NCI-H2196 treated with DMSO at 0.1 percent for 48 hours (cell line): ENCODE measurements at regions not wholly inside any gene's neighbourhood (a gene's known extent, or its start where the extent isn't known, plus 50 kb on each side); places are given as distances from the start of the nearest gene placed in this dataset.

Experiments
- DNase-seq: peaks from one replicate; lab custom pipeline; 2025; ENCODE audit not compliant: unreplicated experiment; lab: John Stamatoyannopoulos, UW

- no peak for DNase-seq
These were observed 114.0 kb upstream of the HDGFL1 start for GRCh38 chr6:22455378-22455777.

- DNase-seq, result no peak
These were observed 111.4 kb upstream of the HDGFL1 start for GRCh38 chr6:22457996-22458395.

GRCh38 chr6:22466665-22467245 lies 102.6 kb upstream of the HDGFL1 start:
- DNase-seq, result no peak

- DNase-seq, result no peak
These were observed 101.7 kb upstream of the HDGFL1 start for GRCh38 chr6:22467645-22468044.

- DNase-seq, result no peak
These were observed 101.0 kb upstream of the HDGFL1 start for GRCh38 chr6:22468256-22468965.

- DNase-seq, result no peak
These were observed 98.8 kb upstream of the HDGFL1 start for GRCh38 chr6:22470454-22471131.

GRCh38 chr6:22471132-22471690 lies 98.2 kb upstream of the HDGFL1 start:
- peak; percentile 79 for DNase-seq

- DNase-seq, result no peak
These were observed 97.6 kb upstream of the HDGFL1 start for GRCh38 chr6:22471746-22472145.

GRCh38 chr6:22473991-22474682 lies 95.2 kb upstream of the HDGFL1 start:
- no peak for DNase-seq

- DNase-seq, result no peak
These were observed 92.5 kb upstream of the HDGFL1 start for GRCh38 chr6:22476811-22477390.

- no peak for DNase-seq
These were observed 72.1 kb upstream of the HDGFL1 start for GRCh38 chr6:22497276-22497675.

GRCh38 chr6:22499815-22500214 lies 69.6 kb upstream of the HDGFL1 start:
- no peak for DNase-seq

- no peak for DNase-seq
These were observed 62.9 kb upstream of the HDGFL1 start for GRCh38 chr6:22506496-22506895.

GRCh38 chr6:22512686-22513427 lies 56.5 kb upstream of the HDGFL1 start:
- DNase-seq, result no peak

- no peak for DNase-seq
These were observed 55.7 kb upstream of the HDGFL1 start for GRCh38 chr6:22513667-22514066.

GRCh38 chr6:22519237-22519636 lies 50.1 kb upstream of the HDGFL1 start:
- no peak for DNase-seq
